GM20000 (cell line): ENCODE measurements at regions not wholly inside any gene's neighbourhood (a gene's known extent, or its start where the extent isn't known, plus 50 kb on each side); places are given as distances from the start of the nearest gene placed in this dataset.

Experiments used
- DNase-seq: peaks from one replicate; pipeline ENCODE4 v3.0.0; 2012; ENCODE audit warnings: low spot score
- CTCF ChIP-seq: IDR thresholded peaks from 2 replicates; pipeline ENCODE4 v1.5.1; 2012; ENCODE audit warnings: mild to moderate bottlenecking, control low read depth; ENCODE audit errors: extremely low read depth, missing control alignments

- no peak for DNase-seq
- no peak for TF ChIP-seq CTCF
These were observed 151.4 kb upstream of the NXPH2 start for GRCh38 chr2:138931284-138932256.

GRCh38 chr2:138930571-138930970 is 150.4 kb upstream of the NXPH2 start:
- TF ChIP-seq CTCF = no peak
- DNase-seq = no peak

GRCh38 chr2:138928374-138929021 is 148.3 kb upstream of the NXPH2 start:
- no peak for DNase-seq
- no peak for TF ChIP-seq CTCF

GRCh38 chr2:138922973-138923563 is 142.9 kb upstream of the NXPH2 start:
- no peak for DNase-seq
- TF ChIP-seq CTCF = no peak

GRCh38 chr2:138919120-138919747 is 139.0 kb upstream of the NXPH2 start:
- TF ChIP-seq CTCF = no peak
- DNase-seq = no peak

GRCh38 chr2:138910427-138910826 is 130.2 kb upstream of the NXPH2 start:
- no peak for TF ChIP-seq CTCF
- no peak for DNase-seq

GRCh38 chr2:138906549-138906948 is 126.4 kb upstream of the NXPH2 start:
- DNase-seq = no peak
- TF ChIP-seq CTCF = no peak
